ENCODE measurements at regions not wholly inside any gene's neighbourhood (a gene's known extent, or its start where the extent isn't known, plus 50 kb on each side); places are given as distances from the start of the nearest gene placed in this dataset.

DNA sequence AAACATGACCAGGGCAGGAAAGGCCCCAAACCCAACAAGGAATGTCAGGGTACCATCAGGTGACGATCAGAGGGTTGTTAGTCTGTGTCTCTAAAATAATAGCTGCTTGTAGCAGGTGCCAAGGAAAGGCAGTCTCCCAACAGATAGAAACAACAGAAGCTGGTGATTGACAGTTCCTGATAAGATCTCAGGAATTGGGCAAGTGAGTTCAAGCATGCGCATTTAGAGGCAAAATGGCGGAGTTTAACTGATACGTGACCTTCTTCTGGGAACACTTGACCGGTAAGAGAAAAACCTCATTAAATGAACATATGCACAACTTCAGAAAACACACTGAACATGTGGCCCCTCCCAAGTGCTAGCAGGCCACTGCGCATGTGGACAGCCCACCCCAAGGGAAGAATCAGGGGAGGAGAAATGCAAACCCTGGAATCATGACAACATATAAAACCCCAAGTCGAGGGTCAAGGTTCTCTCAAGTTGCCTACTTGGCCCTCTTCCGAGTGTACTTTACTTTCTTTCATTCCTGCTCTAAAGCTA lies 664.9 kb downstream of the KCNJ3 start:
- TF ChIP-seq EZH2 (IDR thresholded peaks at IDR 0.05): no peak
- no peak for TF ChIP-seq POLR2AphosphoS5 (IDR thresholded peaks at IDR 0.05; ENCODE audit: borderline replicate concordance, low read depth, low read length)
- no peak for TF ChIP-seq FOXP2 (optimal IDR thresholded peaks at IDR 0.05; ENCODE audit: control extremely low read depth, extremely low read length, insufficient read depth)
